ENCODE measurements at regions not wholly inside any gene's neighbourhood (a gene's known extent, or its start where the extent isn't known, plus 50 kb on each side); places are given as distances from the start of the nearest gene placed in this dataset.
A peak's percentile ranks its signal among the peaks of the same experiment; 100 is the strongest.

GRCh38 chr13:66222127-66222526 is 1008.0 kb downstream of the PCDH9 start:
- H3K9me3 ChIP-seq (ENCODE audit: severe bottlenecking) = no peaks in the 10 kb centered on the region
- H3K27ac ChIP-seq = no peak overlapping the region
- no peak for DNase-seq
- H3K27me3 ChIP-seq (ENCODE audit: insufficient read depth, low read depth, severe bottlenecking) = peaks cover 6% of the 10 kb centered on the region
- H3K36me3 ChIP-seq = no peaks in the 10 kb centered on the region
- TF ChIP-seq CTCF (IDR thresholded peaks at IDR 0.05; ENCODE audit: low read depth, low read length) = no peak
- no peak overlapping the region for H3K4me3 ChIP-seq (ENCODE audit: low read depth, low read length)

- DNase-seq = no peak
- TF ChIP-seq CTCF (IDR thresholded peaks at IDR 0.05; ENCODE audit: low read depth, low read length) = no peak
- H3K4me3 ChIP-seq (ENCODE audit: low read depth, low read length) = no peak overlapping the region
- no peak overlapping the region for H3K27ac ChIP-seq
- H3K36me3 ChIP-seq = no peaks in the 10 kb centered on the region
- peaks cover 9% of the 10 kb centered on the region for H3K27me3 ChIP-seq (ENCODE audit: insufficient read depth, low read depth, severe bottlenecking)
- H3K9me3 ChIP-seq (ENCODE audit: severe bottlenecking) = no peaks in the 10 kb centered on the region
These were observed 1010.6 kb downstream of the PCDH9 start for GRCh38 chr13:66219506-66219905.

GRCh38 chr13:66218583-66218982 is 1011.6 kb downstream of the PCDH9 start:
- Histone ChIP-seq H3K36me3 (no peaks in the 10 kb centered on the region), H3K27ac (no peak overlapping the region), H3K9me3 (ENCODE audit: severe bottlenecking) (no peaks in the 10 kb centered on the region), H3K4me3 (ENCODE audit: low read depth, low read length) (no peak overlapping the region), H3K27me3 (ENCODE audit: insufficient read depth, low read depth, severe bottlenecking) (peaks cover 9% of the 10 kb centered on the region)
- no peak for TF ChIP-seq CTCF (IDR thresholded peaks at IDR 0.05; ENCODE audit: low read depth, low read length)
- peak; percentile 38 for DNase-seq

GRCh38 chr13:66216728-66217127 is 1013.4 kb downstream of the PCDH9 start:
- Histone ChIP-seq H3K36me3 (no peaks in the 10 kb centered on the region), H3K4me3 (ENCODE audit: low read depth, low read length) (no peak overlapping the region), H3K9me3 (ENCODE audit: severe bottlenecking) (no peaks in the 10 kb centered on the region), H3K27ac (no peak overlapping the region), H3K27me3 (ENCODE audit: insufficient read depth, low read depth, severe bottlenecking) (peaks cover 9% of the 10 kb centered on the region)
- TF ChIP-seq CTCF (IDR thresholded peaks at IDR 0.05; ENCODE audit: low read depth, low read length) = no peak
- DNase-seq = no peak

GRCh38 chr13:66214467-66214866 is 1015.7 kb downstream of the PCDH9 start:
- no peaks in the 10 kb centered on the region for H3K36me3 ChIP-seq
- TF ChIP-seq CTCF (IDR thresholded peaks at IDR 0.05; ENCODE audit: low read depth, low read length) = no peak

GRCh38 chr13:66212511-66212910 is 1017.6 kb downstream of the PCDH9 start:
- no peak for DNase-seq
- no peak overlapping the region for H3K27ac ChIP-seq
- H3K4me3 ChIP-seq (ENCODE audit: low read depth, low read length) = no peak overlapping the region
- no peaks in the 10 kb centered on the region for H3K36me3 ChIP-seq
- no peak for TF ChIP-seq CTCF (IDR thresholded peaks at IDR 0.05; ENCODE audit: low read depth, low read length)
- H3K27me3 ChIP-seq (ENCODE audit: insufficient read depth, low read depth, severe bottlenecking) = peaks cover 3% of the 10 kb centered on the region
- H3K9me3 ChIP-seq (ENCODE audit: severe bottlenecking) = no peaks in the 10 kb centered on the region

More at GRCh38 chr13:66214467-66214866, 1015.7 kb downstream of the PCDH9 start:
- Histone ChIP-seq H3K4me3 (ENCODE audit: low read depth, low read length) (no peak overlapping the region), H3K27ac (no peak overlapping the region), H3K27me3 (ENCODE audit: insufficient read depth, low read depth, severe bottlenecking) (peaks cover 3% of the 10 kb centered on the region), H3K9me3 (ENCODE audit: severe bottlenecking) (no peaks in the 10 kb centered on the region)
- no peak for DNase-seq
